PC-9 (cell line): ENCODE measurements at regions not wholly inside any gene's neighbourhood (a gene's known extent, or its start where the extent isn't known, plus 50 kb on each side); places are given as distances from the start of the nearest gene placed in this dataset.

Experiments
- EZH2 ChIP-seq: fragments of 200-600 bp; sonication (generic); IDR thresholded peaks from 2 replicates; pipeline ENCODE4 v1.8.0; 2017; ENCODE audit warnings: antibody characterized with exemption, low read depth
- TF ChIP-seq, protein P1 (sequence below): fragments of 200-600 bp; sonication (generic); conservative IDR thresholded peaks from 2 replicates; pipeline ENCODE4 v1.6.1; 2017; ENCODE audit warnings: mixed run types, antibody characterized with exemption, mild to moderate bottlenecking, moderate library complexity

GRCh38 chr20:12723811-12724210, 285.0 kb upstream of the SPTLC3 start:
- TF ChIP-seq, protein P1, sequence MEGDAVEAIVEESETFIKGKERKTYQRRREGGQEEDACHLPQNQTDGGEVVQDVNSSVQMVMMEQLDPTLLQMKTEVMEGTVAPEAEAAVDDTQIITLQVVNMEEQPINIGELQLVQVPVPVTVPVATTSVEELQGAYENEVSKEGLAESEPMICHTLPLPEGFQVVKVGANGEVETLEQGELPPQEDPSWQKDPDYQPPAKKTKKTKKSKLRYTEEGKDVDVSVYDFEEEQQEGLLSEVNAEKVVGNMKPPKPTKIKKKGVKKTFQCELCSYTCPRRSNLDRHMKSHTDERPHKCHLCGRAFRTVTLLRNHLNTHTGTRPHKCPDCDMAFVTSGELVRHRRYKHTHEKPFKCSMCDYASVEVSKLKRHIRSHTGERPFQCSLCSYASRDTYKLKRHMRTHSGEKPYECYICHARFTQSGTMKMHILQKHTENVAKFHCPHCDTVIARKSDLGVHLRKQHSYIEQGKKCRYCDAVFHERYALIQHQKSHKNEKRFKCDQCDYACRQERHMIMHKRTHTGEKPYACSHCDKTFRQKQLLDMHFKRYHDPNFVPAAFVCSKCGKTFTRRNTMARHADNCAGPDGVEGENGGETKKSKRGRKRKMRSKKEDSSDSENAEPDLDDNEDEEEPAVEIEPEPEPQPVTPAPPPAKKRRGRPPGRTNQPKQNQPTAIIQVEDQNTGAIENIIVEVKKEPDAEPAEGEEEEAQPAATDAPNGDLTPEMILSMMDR = no peak
- no peak for TF ChIP-seq EZH2
